Activated T-cell treated with anti-CD3 and anti-CD28 coated beads for 1 hour (primary cell): ENCODE measurements at regions not wholly inside any gene's neighbourhood (a gene's known extent, or its start where the extent isn't known, plus 50 kb on each side); places are given as distances from the start of the nearest gene placed in this dataset.
"Not testable (repeated sequence)": the region's sequence is repeated elsewhere in the genome, so short reads cannot be mapped to it uniquely, and the experiment has no call there.

Experiments
- DNase-seq: peaks from one replicate; pipeline ENCODE4 v3.0.0-alpha.2; 2020; ENCODE audit warnings: low read depth

DNA sequence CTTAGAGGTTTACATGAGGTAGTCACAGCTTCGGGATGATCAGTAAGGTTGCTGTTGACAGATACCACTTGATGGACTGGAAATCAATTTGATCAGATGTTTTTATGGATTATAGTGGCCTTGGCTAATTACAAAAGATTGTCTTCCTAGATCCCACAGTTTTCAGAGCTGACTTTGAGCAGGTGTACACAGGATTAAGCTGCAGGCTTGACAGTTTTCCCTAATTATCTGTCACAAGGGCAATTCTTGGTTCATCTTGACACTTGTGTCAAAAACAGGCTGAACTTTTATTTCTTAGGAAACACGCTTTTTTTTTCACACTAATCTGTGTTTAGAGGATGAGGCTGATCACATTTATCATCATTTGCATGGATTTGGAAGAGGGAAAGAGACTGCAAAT lies 824.0 kb upstream of the PIK3C3 start:
- no peak for DNase-seq

DNA sequence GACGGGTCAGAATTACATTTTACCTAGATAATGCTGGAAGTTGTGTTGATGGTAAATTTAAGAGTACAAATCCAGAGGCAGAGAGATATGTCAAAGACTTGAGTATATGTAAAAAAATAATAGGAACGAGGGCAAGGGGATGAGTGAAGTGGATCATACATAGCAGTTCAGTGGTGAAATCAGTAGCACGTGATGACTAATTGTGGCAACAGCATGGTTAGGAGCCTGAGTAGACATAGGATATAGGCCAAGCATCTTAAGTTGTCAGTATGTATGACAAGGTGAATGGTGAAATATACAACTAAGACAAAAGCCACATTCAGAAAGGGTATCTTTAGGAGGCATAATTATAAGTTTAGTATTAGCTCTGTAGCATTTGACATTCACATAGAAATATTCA lies 826.5 kb upstream of the PIK3C3 start:
- DNase-seq: no peak

- DNase-seq: no peak
These were observed 826.9 kb upstream of the PIK3C3 start for GRCh38 chr18:41128126-41128525.

DNA sequence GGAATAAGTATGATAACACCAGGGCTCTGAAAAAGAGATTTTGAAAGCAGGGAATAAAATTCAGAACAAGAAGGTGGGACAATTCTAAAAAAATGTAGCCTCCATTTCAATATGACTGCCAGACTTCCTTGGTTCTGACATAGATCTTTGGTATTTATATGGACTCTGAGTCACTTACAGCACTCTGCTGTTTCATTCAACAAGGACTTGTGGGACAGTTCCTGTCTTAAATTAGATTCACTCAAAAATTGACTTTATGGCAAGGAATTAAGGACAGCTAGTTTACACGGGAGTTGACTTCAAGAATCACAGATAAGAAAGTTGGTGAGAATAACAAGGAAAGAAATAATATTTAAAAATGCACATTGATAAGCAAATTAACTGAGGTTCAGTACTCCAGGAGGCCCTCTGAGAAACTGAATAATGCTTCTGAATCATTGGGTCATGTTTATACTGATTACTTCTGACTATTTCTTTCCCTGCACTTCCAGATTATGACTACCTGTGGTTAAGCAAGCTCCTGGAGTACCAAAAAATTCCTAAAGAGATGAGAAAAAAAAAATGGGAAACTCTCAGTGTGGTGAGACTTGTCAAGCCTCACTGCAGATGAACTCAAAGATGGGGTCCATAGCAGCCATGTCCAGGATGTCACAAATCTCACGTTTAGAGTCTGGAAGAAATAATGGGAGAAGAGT lies 828.3 kb upstream of the PIK3C3 start:
- no peak for DNase-seq

DNA sequence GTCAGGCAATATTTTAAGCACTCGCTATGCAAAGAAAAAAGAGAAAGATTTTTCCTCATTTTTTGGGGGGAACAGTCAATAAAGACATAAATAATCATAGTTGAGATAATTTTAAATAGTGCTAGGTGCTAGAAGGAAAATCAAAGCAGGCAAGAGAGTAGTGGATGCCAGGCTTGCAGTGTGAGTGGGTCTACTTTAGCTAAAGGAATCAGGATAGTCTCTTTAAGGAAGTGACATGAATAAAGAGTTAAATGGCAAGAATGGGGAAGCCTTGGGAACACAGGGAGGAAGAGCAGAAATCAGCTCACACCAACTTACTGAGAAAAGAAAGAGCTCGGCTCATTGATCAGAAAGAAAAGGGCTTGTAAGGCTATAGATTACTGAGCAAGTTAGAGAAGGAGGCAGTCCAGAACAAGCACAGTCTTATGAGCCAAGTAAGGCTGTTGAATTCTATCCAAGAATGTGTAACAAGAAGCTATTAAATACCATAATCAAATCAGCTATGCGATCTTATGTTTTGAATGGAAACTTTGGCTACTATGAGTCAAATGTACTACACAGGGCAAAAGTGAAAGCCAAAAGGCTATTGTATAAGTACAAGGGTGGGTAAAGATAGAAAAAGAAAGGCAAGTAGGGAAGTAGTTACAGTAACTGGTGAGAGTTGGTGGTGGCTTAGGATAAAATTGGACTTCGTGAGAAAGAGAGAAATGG lies 833.8 kb upstream of the PIK3C3 start:
- DNase-seq: no peak

DNA sequence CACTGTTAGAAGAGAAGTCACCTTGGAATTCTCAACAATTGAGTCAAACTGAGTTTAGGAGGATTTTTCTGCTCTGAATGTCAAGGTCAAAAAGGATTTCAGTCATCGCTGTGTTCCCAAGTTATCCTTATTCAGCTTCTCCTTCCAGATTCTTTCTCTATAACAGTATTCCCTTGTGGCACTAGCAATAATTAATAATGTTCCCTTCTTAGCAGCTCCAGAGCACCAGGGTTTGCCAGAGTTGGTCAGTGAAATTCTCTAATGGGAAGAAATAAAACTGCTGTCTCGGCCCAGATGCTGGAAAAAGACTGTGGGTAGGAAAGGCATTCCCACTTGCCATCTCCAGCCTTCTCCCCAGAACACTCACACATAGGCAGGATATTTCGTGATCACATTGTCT lies 836.0 kb upstream of the PIK3C3 start:
- DNase-seq: no peak

DNA sequence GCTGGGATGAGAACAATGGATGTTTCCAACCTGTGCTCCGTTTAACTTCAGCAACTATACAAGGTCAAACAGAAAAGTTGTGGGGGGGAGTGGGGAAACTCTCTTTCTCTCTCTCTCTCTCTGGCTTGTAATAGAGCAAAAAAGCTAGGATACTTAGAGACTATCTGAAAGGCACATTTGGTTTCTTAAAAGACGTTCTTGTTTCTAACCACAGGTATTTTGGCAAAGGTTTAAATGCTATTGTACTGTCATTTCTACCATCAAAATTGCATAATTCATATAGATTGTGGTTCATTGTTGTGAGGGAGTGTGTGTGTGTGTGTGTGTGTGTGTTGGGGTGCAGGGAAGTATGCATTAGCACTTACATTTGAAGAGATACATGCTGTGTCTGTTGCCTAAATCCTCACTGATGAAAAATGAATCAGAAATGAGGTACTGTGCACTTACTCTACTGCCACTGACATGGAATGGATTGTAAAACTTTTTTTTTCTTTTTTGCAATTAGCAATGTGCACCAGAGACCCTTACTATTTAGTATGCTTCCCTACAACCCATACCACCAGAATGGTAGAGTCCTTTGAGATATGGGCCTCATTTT lies 841.0 kb upstream of the PIK3C3 start:
- no peak for DNase-seq

DNA sequence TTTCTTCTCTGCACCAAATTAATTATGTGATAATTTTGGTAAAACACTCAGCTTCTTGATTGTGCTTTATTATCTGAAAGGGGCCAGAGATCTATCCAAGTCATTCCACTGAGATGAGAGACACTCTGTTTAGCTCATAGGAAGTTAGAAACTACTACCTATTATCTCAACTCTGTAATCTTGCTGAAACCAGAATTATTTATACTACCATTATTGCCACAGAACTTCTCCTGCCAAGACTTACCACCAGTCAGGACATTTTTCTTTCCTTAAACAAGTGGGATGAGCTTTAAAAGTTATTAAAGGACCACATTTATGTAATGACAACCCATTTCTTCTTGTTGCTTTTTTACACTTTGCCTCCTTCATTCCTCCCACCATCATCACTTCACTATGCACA lies 855.6 kb upstream of the PIK3C3 start:
- no peak for DNase-seq

GRCh38 chr18:41096504-41096903 lies 858.5 kb upstream of the PIK3C3 start:
- no peak for DNase-seq

GRCh38 chr18:41077076-41077475 lies 878.0 kb upstream of the PIK3C3 start:
- DNase-seq: no peak

- no peak for DNase-seq
These were observed 879.8 kb upstream of the PIK3C3 start for GRCh38 chr18:41075212-41075611.

GRCh38 chr18:41073372-41073954 lies 881.6 kb upstream of the PIK3C3 start:
- no peak for DNase-seq

DNA sequence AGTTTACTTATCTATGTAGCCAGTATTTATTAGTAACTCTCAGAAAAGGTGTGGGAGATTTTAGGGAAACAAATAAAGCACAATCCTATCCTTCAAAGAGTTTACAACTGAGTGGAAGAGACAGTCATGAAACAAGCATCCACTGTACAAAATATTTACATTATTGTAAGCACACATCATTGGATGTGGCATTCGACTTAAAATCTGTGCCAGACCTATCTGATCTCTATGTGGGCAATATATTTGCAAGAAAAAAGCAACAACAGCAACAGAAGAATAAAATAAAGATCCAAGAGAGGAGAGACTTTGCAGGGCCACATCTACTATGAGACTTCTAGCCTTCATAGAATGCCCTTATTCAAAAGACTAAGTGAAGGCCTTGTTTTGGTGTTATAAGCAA lies 882.1 kb upstream of the PIK3C3 start:
- DNase-seq: no peak

GRCh38 chr18:41071826-41072225 lies 883.2 kb upstream of the PIK3C3 start:
- no peak for DNase-seq

- DNase-seq: no peak
These were observed 885.9 kb upstream of the PIK3C3 start for GRCh38 chr18:41069167-41069566.

GRCh38 chr18:41064916-41065315 lies 890.1 kb upstream of the PIK3C3 start:
- DNase-seq: no peak

DNA sequence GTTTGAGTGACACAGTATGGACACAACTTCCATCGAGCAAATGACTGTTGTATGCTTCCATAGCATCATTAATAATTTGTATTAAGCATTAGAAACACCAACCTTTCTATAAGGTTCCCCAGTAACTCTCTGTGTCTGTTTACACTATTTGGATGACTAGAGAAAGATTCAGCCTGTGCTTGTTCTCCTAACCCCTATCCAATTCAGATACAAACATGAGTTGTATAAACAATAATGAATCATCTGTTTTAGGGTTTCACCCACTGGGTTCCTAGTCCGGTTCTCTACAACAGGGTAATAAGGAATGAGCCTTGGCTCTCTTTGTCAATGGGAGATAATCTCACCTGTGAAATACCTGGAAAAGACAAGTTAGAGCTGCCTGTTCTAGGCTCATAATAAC lies 894.1 kb upstream of the PIK3C3 start:
- no peak for DNase-seq

DNA sequence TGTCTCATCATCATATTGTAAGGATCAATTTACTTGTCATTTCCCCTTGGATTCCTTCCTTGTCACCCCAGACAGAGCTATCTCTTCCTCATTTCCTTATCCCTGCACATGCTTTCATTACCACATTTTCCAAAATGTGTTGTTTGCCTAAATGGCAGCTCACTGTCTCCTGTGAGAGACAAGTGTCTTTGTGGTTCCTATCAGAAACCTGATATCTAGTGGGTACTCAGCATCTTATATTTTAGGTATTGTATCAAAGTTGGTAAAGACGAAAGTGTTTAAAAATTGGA lies 896.0 kb upstream of the PIK3C3 start:
- DNase-seq: no peak

- DNase-seq: no peak
These were observed 896.5 kb upstream of the PIK3C3 start for GRCh38 chr18:41058351-41059125.

DNA sequence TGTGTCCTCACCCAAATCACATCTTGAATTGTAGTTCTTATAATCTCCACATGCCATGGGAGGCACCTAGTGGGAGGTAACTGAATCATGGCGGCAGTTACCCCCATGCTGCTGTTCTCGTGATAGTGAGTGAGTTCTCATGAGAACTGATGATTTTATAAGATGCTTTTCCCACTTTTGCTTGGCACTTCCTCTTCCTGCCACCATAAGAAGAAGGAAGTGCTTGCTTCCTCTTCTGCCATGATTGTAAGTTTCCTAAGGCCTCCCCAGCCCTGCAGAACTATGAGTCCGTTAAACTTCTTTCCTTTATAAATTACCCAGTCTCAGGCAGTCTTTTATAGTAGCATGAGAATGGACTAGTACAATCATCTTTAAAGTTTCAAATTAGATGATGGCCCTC lies 902.4 kb upstream of the PIK3C3 start:
- DNase-seq: no peak

DNA sequence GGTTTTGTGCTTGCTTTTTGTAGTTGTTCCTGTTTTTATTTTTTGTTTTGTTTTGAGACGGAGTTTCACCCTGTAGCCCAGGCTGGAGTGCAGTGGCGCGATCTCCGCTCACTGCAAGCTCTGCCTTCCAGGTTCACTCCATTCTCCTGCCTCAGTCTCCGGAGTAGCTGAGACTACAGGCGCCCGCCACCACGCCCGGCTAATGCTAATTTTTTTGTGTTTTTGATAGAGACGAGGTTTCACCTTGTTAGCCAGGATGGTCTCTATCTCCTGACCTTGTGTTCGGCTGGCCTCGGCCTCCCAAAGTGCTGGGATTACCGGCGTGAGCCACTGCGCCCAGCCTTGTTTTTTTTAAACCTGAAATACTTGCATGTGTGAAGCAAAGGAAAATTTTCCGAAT lies 908.8 kb upstream of the PIK3C3 start:
- DNase-seq: not testable (repeated sequence)

- DNase-seq: no peak
These were observed 911.2 kb upstream of the PIK3C3 start for GRCh38 chr18:41043876-41044275.

- no peak for DNase-seq
These were observed 912.2 kb upstream of the PIK3C3 start for GRCh38 chr18:41042866-41043265.
